Breast epithelium (tissue), 3 donors: ENCODE measurements at regions not wholly inside any gene's neighbourhood (a gene's known extent, or its start where the extent isn't known, plus 50 kb on each side); places are given as distances from the start of the nearest gene placed in this dataset.

ENCODE experiments used
- CTCF ChIP-seq, 3 donors: fragments of 450-650 bp; IDR thresholded peaks; one replicate each; pipeline ENCODE4 v1.5.1; 2016 to 2017; ENCODE audit warnings: antibody characterized with exemption in 3 of 3, mild to moderate bottlenecking in 3 of 3, moderate library complexity in 3 of 3
- POLR2A ChIP-seq: fragments of 450-650 bp; IDR thresholded peaks from one replicate; pipeline ENCODE4 v1.6.1; 2016; ENCODE audit warnings: antibody characterized with exemption, mild to moderate bottlenecking, moderate library complexity
- POLR2AphosphoS5 ChIP-seq, 3 donors: sonication (generic); formaldehyde crosslinking; IDR thresholded peaks; one replicate each; pipeline ENCODE4 v1.6.1; 2017; ENCODE audit warnings: antibody characterized with exemption in 3 of 3

GRCh38 chr10:3654980-3655379 is 130.0 kb downstream of the KLF6 start:
- TF ChIP-seq CTCF (IDR thresholded peaks at IDR 0.05) = no peak
- no peak for TF ChIP-seq POLR2A
- TF ChIP-seq POLR2AphosphoS5 (IDR thresholded peaks at IDR 0.05) = no peak
